MM.1S (cell line): ENCODE measurements at regions not wholly inside any gene's neighbourhood (a gene's known extent, or its start where the extent isn't known, plus 50 kb on each side); places are given as distances from the start of the nearest gene placed in this dataset.

Experiments
- DNase-seq: peaks from one replicate; pipeline ENCODE4 v3.0.0-alpha.2; 2015
- H2AFZ ChIP-seq: fragments of 300-600 bp; sonication (generic); 2 replicates; pipeline ENCODE4 v1.6.0; 2016; ENCODE audit warnings: antibody characterized with exemption, low read length
- H3F3A ChIP-seq: fragments of 300-600 bp; sonication (generic); 2 replicates; pipeline ENCODE4 v1.6.1; 2016; ENCODE audit warnings: mild to moderate bottlenecking, antibody characterized with exemption, low read length, moderate library complexity, mixed read lengths; ENCODE audit not compliant: insufficient read depth
- H3K27ac ChIP-seq: fragments of 300-600 bp; sonication (generic); 2 replicates; pipeline ENCODE4 v1.5.1; 2016; ENCODE audit warnings: mild to moderate bottlenecking, low read length
- H3K27me3 ChIP-seq: fragments of 300-600 bp; sonication (generic); replicated peaks from 2 replicates; pipeline ENCODE4 v1.6.0; 2016; ENCODE audit warnings: low read length; ENCODE audit not compliant: insufficient read depth
- H3K36me3 ChIP-seq: fragments of 300-600 bp; sonication (generic); replicated peaks from 2 replicates; pipeline ENCODE4 v1.6.1; 2016; ENCODE audit warnings: mild to moderate bottlenecking, low read length, mixed read lengths; ENCODE audit not compliant: insufficient read depth
- H3K4me1 ChIP-seq: fragments of 300-600 bp; sonication (generic); 2 replicates; pipeline ENCODE4 v1.6.1; 2016; ENCODE audit warnings: low read length, mixed read lengths
- H3K4me2 ChIP-seq: fragments of 300-600 bp; sonication (generic); 2 replicates; pipeline ENCODE4 v1.6.0; 2016; ENCODE audit warnings: low read depth, low read length
- H3K4me3 ChIP-seq: fragments of 300-600 bp; sonication (generic); 2 replicates; pipeline ENCODE4 v1.5.1; 2016; ENCODE audit warnings: low read length, mixed read lengths
- H3K79me2 ChIP-seq: fragments of 300-600 bp; sonication (generic); 2 replicates; pipeline ENCODE4 v1.6.1; 2016; ENCODE audit warnings: mixed run types, low read length, mixed read lengths
- H3K9ac ChIP-seq: fragments of 300-600 bp; sonication (generic); 2 replicates; pipeline ENCODE4 v1.6.1; 2016; ENCODE audit warnings: low read length, mixed read lengths
- H3K9me2 ChIP-seq: fragments of 300-600 bp; sonication (generic); replicated peaks from 2 replicates; pipeline ENCODE4 v1.6.1; 2016; ENCODE audit warnings: mild to moderate bottlenecking, low read length, mixed read lengths; ENCODE audit not compliant: insufficient read depth
- H3K9me3 ChIP-seq: fragments of 300-600 bp; sonication (generic); replicated peaks from 2 replicates; pipeline ENCODE4 v1.6.1; 2016; ENCODE audit warnings: mild to moderate bottlenecking, low read length, mixed read lengths; ENCODE audit not compliant: insufficient read depth
- H4K20me1 ChIP-seq: fragments of 300-600 bp; sonication (generic); 2 replicates; pipeline ENCODE4 v1.6.1; 2016; ENCODE audit warnings: mild to moderate bottlenecking, low read length, moderate library complexity, mixed read lengths; ENCODE audit not compliant: insufficient read depth
- CTCF ChIP-seq: fragments of 300-600 bp; sonication (generic); IDR thresholded peaks from 2 replicates; pipeline ENCODE4 v1.5.1; 2016; ENCODE audit warnings: antibody characterized with exemption, low read length, mixed read lengths
- EZH2 ChIP-seq: fragments of 300-600 bp; sonication (generic); optimal IDR thresholded peaks from 2 replicates; pipeline ENCODE3; 2017; ENCODE audit warnings: low read depth, mild to moderate bottlenecking, antibody characterized with exemption, low read length, mixed read lengths
- EZH2phosphoT487 ChIP-seq: fragments of 300-600 bp; sonication (generic); IDR thresholded peaks from 2 replicates; pipeline ENCODE4 v1.6.1; 2018; ENCODE audit warnings: antibody characterized with exemption, low read length

- H2AFZ ChIP-seq: no peak overlapping the region
- H3K36me3 ChIP-seq: no peaks in the 10 kb centered on the region
- no peak overlapping the region for H3K9ac ChIP-seq
- no peaks in the 10 kb centered on the region for H4K20me1 ChIP-seq
- no peak overlapping the region for H3K27ac ChIP-seq
- no peak overlapping the region for H3K4me3 ChIP-seq
- H3K9me2 ChIP-seq: no peaks in the 10 kb centered on the region
- no peaks in the 10 kb centered on the region for H3K4me1 ChIP-seq
- H3K4me2 ChIP-seq: no peak overlapping the region
- TF ChIP-seq CTCF (no peak), EZH2 (no peak), EZH2phosphoT487 (no peak)
- H3F3A ChIP-seq: no peaks in the 10 kb centered on the region
- H3K27me3 ChIP-seq: no peaks in the 10 kb centered on the region
- DNase-seq: no peak
- H3K79me2 ChIP-seq: no peaks in the 10 kb centered on the region
- H3K9me3 ChIP-seq: no peaks in the 10 kb centered on the region
These were observed 141.7 kb downstream of the FAM76B start for GRCh38 chr11:95647871-95648270.

- Histone ChIP-seq H4K20me1 (no peaks in the 10 kb centered on the region), H3K36me3 (no peaks in the 10 kb centered on the region), H3K9me2 (no peaks in the 10 kb centered on the region), H3K9ac (no peak overlapping the region), H3K79me2 (no peaks in the 10 kb centered on the region), H3K27me3 (no peaks in the 10 kb centered on the region), H2AFZ (no peak overlapping the region), H3K27ac (no peak overlapping the region), H3K4me1 (no peaks in the 10 kb centered on the region), H3K4me2 (no peak overlapping the region), H3K4me3 (no peak overlapping the region), H3F3A (no peaks in the 10 kb centered on the region), H3K9me3 (no peaks in the 10 kb centered on the region)
- TF ChIP-seq CTCF: no peak
- no peak for TF ChIP-seq EZH2phosphoT487
- TF ChIP-seq EZH2: no peak
- no peak for DNase-seq
These were observed 142.2 kb downstream of the FAM76B start for GRCh38 chr11:95647355-95647754.

- no peaks in the 10 kb centered on the region for H3F3A ChIP-seq
- H3K79me2 ChIP-seq: no peaks in the 10 kb centered on the region
- peak overlapping the region; percentile 12; the same call in 1 of the 2 replicates for H3K4me2 ChIP-seq
- no peaks in the 10 kb centered on the region for H3K9me2 ChIP-seq
- H2AFZ ChIP-seq: no peak overlapping the region
- no peak overlapping the region for H3K4me3 ChIP-seq
- no peaks in the 10 kb centered on the region for H4K20me1 ChIP-seq
- no peaks in the 10 kb centered on the region for H3K36me3 ChIP-seq
- peaks cover 10% of the 10 kb centered on the region for H3K4me1 ChIP-seq
- peak; percentile 68 for DNase-seq
- no peaks in the 10 kb centered on the region for H3K9me3 ChIP-seq
- no peaks in the 10 kb centered on the region for H3K27me3 ChIP-seq
- TF ChIP-seq EZH2phosphoT487 (no peak), EZH2 (no peak), CTCF (no peak)
- no peak overlapping the region for H3K9ac ChIP-seq
- H3K27ac ChIP-seq: no peak overlapping the region
These were observed 148.1 kb downstream of the FAM76B start for GRCh38 chr11:95641495-95641894.
